Loucy (cell line): ENCODE measurements at regions not wholly inside any gene's neighbourhood (a gene's known extent, or its start where the extent isn't known, plus 50 kb on each side); places are given as distances from the start of the nearest gene placed in this dataset.

Experiments
- H2AFZ ChIP-seq: fragments of 200-600 bp; sonication (generic); 2 replicates; pipeline ENCODE4 v1.6.0; 2016; ENCODE audit warnings: antibody characterized with exemption, mild to moderate bottlenecking, low read length, moderate library complexity
- H3F3A ChIP-seq: fragments of 200-600 bp; 2 replicates; pipeline ENCODE4 v1.6.0; 2016; ENCODE audit warnings: antibody characterized with exemption, low read depth, mild to moderate bottlenecking
- H3K27me3 ChIP-seq: fragments of 200-600 bp; sonication (generic); 2 replicates; pipeline ENCODE4 v1.6.1; 2014; ENCODE audit warnings: low read length, mild to moderate bottlenecking; ENCODE audit not compliant: insufficient read depth, poor library complexity, severe bottlenecking
- H3K36me3 ChIP-seq: fragments of 200-600 bp; sonication (generic); 2 replicates; pipeline ENCODE4 v1.6.1; 2016; ENCODE audit warnings: low read length; ENCODE audit not compliant: insufficient read depth
- H3K4me1 ChIP-seq: fragments of 200-600 bp; sonication (generic); 2 replicates; pipeline ENCODE4 v1.5.1; 2014; ENCODE audit warnings: low read length, mild to moderate bottlenecking; ENCODE audit not compliant: insufficient read depth, poor library complexity, severe bottlenecking
- H3K4me2 ChIP-seq: fragments of 200-600 bp; sonication (generic); 2 replicates; pipeline ENCODE4 v1.6.0; 2014; ENCODE audit warnings: antibody characterized with exemption, low read length, low read depth, mild to moderate bottlenecking; ENCODE audit not compliant: poor library complexity, severe bottlenecking
- H3K4me3 ChIP-seq: fragments of 200-600 bp; sonication (generic); 2 replicates; pipeline ENCODE4 v1.5.1; 2014; ENCODE audit warnings: low read length, mild to moderate bottlenecking, mixed read lengths; ENCODE audit not compliant: poor library complexity, severe bottlenecking
- H3K79me2 ChIP-seq: fragments of 200-600 bp; sonication (generic); 2 replicates; pipeline ENCODE4 v1.6.1; 2014; ENCODE audit warnings: low read length; ENCODE audit not compliant: insufficient read depth
- H3K9ac ChIP-seq: fragments of 200-600 bp; sonication (generic); 2 replicates; pipeline ENCODE4 v1.6.0; 2014; ENCODE audit warnings: mild to moderate bottlenecking, low read depth, low read length, moderate library complexity; ENCODE audit not compliant: poor library complexity, severe bottlenecking
- H3K9me2 ChIP-seq: fragments of 200-600 bp; sonication (generic); replicated peaks from 2 replicates; pipeline ENCODE4 v1.6.1; 2016; ENCODE audit warnings: low read depth, low read length, mixed read lengths
- H3K9me3 ChIP-seq: fragments of 200-600 bp; sonication (generic); 2 replicates; pipeline ENCODE4 v1.6.1; 2014; ENCODE audit warnings: mild to moderate bottlenecking, antibody characterized with exemption, low read length, low read depth; ENCODE audit not compliant: insufficient read depth
- H4K20me1 ChIP-seq: fragments of 200-600 bp; sonication (generic); 2 replicates; pipeline ENCODE4 v1.6.0; 2014; ENCODE audit warnings: antibody characterized with exemption, low read length, mild to moderate bottlenecking; ENCODE audit not compliant: insufficient read depth, poor library complexity, severe bottlenecking
- CTCF ChIP-seq: fragments of 200-600 bp; sonication (generic); conservative IDR thresholded peaks from 2 replicates; pipeline ENCODE4 v1.5.1; 2014; ENCODE audit warnings: mild to moderate bottlenecking, antibody characterized with exemption, low read length
- EZH2phosphoT487 ChIP-seq: fragments of 200-600 bp; IDR thresholded peaks from 2 replicates; pipeline ENCODE4 v1.6.1; 2018; ENCODE audit warnings: antibody characterized with exemption, mild to moderate bottlenecking, moderate library complexity, borderline replicate concordance

GRCh38 chr4:189178125-189178746 is 762.4 kb upstream of the FRG1 start:
- no peaks in the 10 kb centered on the region for H3K27me3 ChIP-seq
- peaks cover 8% of the 10 kb centered on the region for H3K4me1 ChIP-seq
- TF ChIP-seq EZH2phosphoT487 (no peak), CTCF (no peak)
- no peak overlapping the region for H3K9ac ChIP-seq
- H3F3A ChIP-seq: no peaks in the 10 kb centered on the region
- no peaks in the 10 kb centered on the region for H3K79me2 ChIP-seq
- H3K9me2 ChIP-seq: no peaks in the 10 kb centered on the region
- H3K9me3 ChIP-seq: peaks cover 5% of the 10 kb centered on the region; the same call in 1 of the 2 replicates
- no peaks in the 10 kb centered on the region for H4K20me1 ChIP-seq
- H3K36me3 ChIP-seq: no peaks in the 10 kb centered on the region
- H3K4me3 ChIP-seq: no peak overlapping the region
- no peak overlapping the region for H2AFZ ChIP-seq
- no peak overlapping the region for H3K4me2 ChIP-seq

- Histone ChIP-seq H3K27me3 (no peaks in the 10 kb centered on the region), H3F3A (no peaks in the 10 kb centered on the region), H3K9me2 (no peaks in the 10 kb centered on the region), H3K9ac (no peak overlapping the region), H3K36me3 (no peaks in the 10 kb centered on the region), H2AFZ (no peak overlapping the region), H3K79me2 (no peaks in the 10 kb centered on the region), H3K9me3 (peaks cover 4% of the 10 kb centered on the region; the same call in 1 of the 2 replicates), H3K4me2 (no peak overlapping the region), H3K4me1 (no peaks in the 10 kb centered on the region), H3K4me3 (no peak overlapping the region), H4K20me1 (no peaks in the 10 kb centered on the region)
- TF ChIP-seq EZH2phosphoT487 (no peak), CTCF (no peak)
Measured at GRCh38 chr4:189185810-189186432, 754.8 kb upstream of the FRG1 start.

- no peaks in the 10 kb centered on the region for H3K36me3 ChIP-seq
- no peak overlapping the region for H3K4me2 ChIP-seq
- no peaks in the 10 kb centered on the region for H3K27me3 ChIP-seq
- H3K9me2 ChIP-seq: no peaks in the 10 kb centered on the region
- peaks cover 8% of the 10 kb centered on the region; the same call in 1 of the 2 replicates for H3K9me3 ChIP-seq
- no peak overlapping the region for H3K4me3 ChIP-seq
- H3F3A ChIP-seq: no peaks in the 10 kb centered on the region
- no peak overlapping the region for H2AFZ ChIP-seq
- no peaks in the 10 kb centered on the region for H3K79me2 ChIP-seq
- TF ChIP-seq EZH2phosphoT487: no peak
- TF ChIP-seq CTCF: no peak
- no peaks in the 10 kb centered on the region for H3K4me1 ChIP-seq
- no peaks in the 10 kb centered on the region for H4K20me1 ChIP-seq
- H3K9ac ChIP-seq: no peak overlapping the region
Measured at GRCh38 chr4:189187531-189188052, 753.1 kb upstream of the FRG1 start.
